OCI-LY7 (cell line): ENCODE measurements at regions not wholly inside any gene's neighbourhood (a gene's known extent, or its start where the extent isn't known, plus 50 kb on each side); places are given as distances from the start of the nearest gene placed in this dataset.
"Not testable (repeated sequence)": the region's sequence is repeated elsewhere in the genome, so short reads cannot be mapped to it uniquely, and the experiment has no call there.

ENCODE experiments used
- EZH2phosphoT487 ChIP-seq: fragments of 200-600 bp; sonication (generic); IDR thresholded peaks from 2 replicates; pipeline ENCODE4 v1.6.1; 2018; ENCODE audit warnings: low read depth, borderline replicate concordance, mild to moderate bottlenecking, mixed run types, antibody characterized with exemption, low read length, moderate library complexity, mixed read lengths
- TF ChIP-seq, protein P1 (sequence below): fragments of 200-600 bp; sonication (generic); conservative IDR thresholded peaks from 2 replicates; pipeline ENCODE4 v1.5.1; 2014; ENCODE audit warnings: mild to moderate bottlenecking, antibody characterized with exemption, low read length, moderate library complexity, mixed read lengths

- TF ChIP-seq, protein P1, sequence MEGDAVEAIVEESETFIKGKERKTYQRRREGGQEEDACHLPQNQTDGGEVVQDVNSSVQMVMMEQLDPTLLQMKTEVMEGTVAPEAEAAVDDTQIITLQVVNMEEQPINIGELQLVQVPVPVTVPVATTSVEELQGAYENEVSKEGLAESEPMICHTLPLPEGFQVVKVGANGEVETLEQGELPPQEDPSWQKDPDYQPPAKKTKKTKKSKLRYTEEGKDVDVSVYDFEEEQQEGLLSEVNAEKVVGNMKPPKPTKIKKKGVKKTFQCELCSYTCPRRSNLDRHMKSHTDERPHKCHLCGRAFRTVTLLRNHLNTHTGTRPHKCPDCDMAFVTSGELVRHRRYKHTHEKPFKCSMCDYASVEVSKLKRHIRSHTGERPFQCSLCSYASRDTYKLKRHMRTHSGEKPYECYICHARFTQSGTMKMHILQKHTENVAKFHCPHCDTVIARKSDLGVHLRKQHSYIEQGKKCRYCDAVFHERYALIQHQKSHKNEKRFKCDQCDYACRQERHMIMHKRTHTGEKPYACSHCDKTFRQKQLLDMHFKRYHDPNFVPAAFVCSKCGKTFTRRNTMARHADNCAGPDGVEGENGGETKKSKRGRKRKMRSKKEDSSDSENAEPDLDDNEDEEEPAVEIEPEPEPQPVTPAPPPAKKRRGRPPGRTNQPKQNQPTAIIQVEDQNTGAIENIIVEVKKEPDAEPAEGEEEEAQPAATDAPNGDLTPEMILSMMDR, result not testable (repeated sequence)
- TF ChIP-seq EZH2phosphoT487, result not testable (repeated sequence)
Measured at GRCh38 chr10:45145143-45145542, 144.4 kb downstream of the ZNF22 start.
